T-cell (primary cell): ENCODE measurements at regions not wholly inside any gene's neighbourhood (a gene's known extent, or its start where the extent isn't known, plus 50 kb on each side); places are given as distances from the start of the nearest gene placed in this dataset.

Experiments
- ATAC-seq, 4 experiments: fragments of 200-7000 bp in 3 of 4; fragments of 150-1000 bp in 1 of 4; cut with Tn5 transposase; replicated peaks in 1 of 4; 1 replicate in 3 of 4; 2 replicates in 1 of 4; pipeline ENCODE4 v1.10.0; 2021; ENCODE audit warnings: moderate library complexity in 3 of 4, mild to moderate bottlenecking in 2 of 4, moderate number of reproducible peaks in 1 of 4
- CTCF ChIA-PET, 2 donors: fragments of 300-600 bp; sonication (Branson Sonifier 250); formaldehyde crosslinking; loops; one replicate each; lab custom pipeline; 2022; ENCODE audit warnings: antibody characterized with exemption in 2 of 2; lab: Charles Lee
- POLR2A ChIA-PET, 2 donors: fragments of 300-600 bp; sonication (Branson Sonifier 250); formaldehyde crosslinking; loops; one replicate each; lab custom pipeline; 2022; ENCODE audit warnings: antibody characterized with exemption in 2 of 2; lab: Charles Lee
- DNase-seq, 35 experiments: peaks; one replicate each; pipeline versions ENCODE4 v3.0.0 to v3.0.0-alpha.2; 2013 to 2023
- H3K27ac ChIP-seq: one replicate; pipeline ENCODE4 v1.5.1; 2013; ENCODE audit warnings: low read length
- H3K27me3 ChIP-seq, 2 experiments: replicated peaks in 1 of 2; 1 replicate in 1 of 2; 2 replicates in 1 of 2; pipeline versions ENCODE4 v1.6.1 to v1.7.0; 2013; ENCODE audit warnings: low read length in 1 of 2, mixed read lengths in 1 of 2; ENCODE audit not compliant: control insufficient read depth in 2 of 2, insufficient read depth in 2 of 2; ENCODE audit errors: extremely low read depth in 1 of 2
- H3K36me3 ChIP-seq, 2 donors: 1 replicate in 1 of 2; 2 replicates in 1 of 2; pipeline versions ENCODE4 v1.6.1 to v1.7.0; 2013; ENCODE audit warnings: low read length in 1 of 2; ENCODE audit not compliant: control insufficient read depth in 2 of 2, insufficient read depth in 1 of 2; ENCODE audit errors: extremely low read depth in 1 of 2
- H3K4me1 ChIP-seq, 2 experiments: 1 replicate in 1 of 2; 2 replicates in 1 of 2; pipeline versions ENCODE4 v1.6.1 to v1.7.0; 2013; ENCODE audit warnings: low read length in 2 of 2, mixed read lengths in 1 of 2; ENCODE audit not compliant: insufficient read depth in 2 of 2, control insufficient read depth in 1 of 2; ENCODE audit errors: extremely low read depth in 1 of 2
- H3K4me3 ChIP-seq, 2 donors: 1 replicate in 1 of 2; 2 replicates in 1 of 2; pipeline versions ENCODE4 v1.5.1 to v1.7.0; 2013; ENCODE audit warnings: mild to moderate bottlenecking in 2 of 2, low read length in 1 of 2, moderate library complexity in 1 of 2; ENCODE audit not compliant: control insufficient read depth in 1 of 2; ENCODE audit errors: extremely low read depth in 1 of 2
- H3K9me3 ChIP-seq: 2 replicates; pipeline ENCODE4 v1.7.0; 2013
- H3K27ac Mint-ChIP-seq, 2 donors: one replicate each; pipeline ENCODE4 v1.8.0; 2020 to 2021; ENCODE audit warnings: mild to moderate bottlenecking in 2 of 2, mixed read lengths in 2 of 2
- H3K27me3 Mint-ChIP-seq, 2 donors: one replicate each; pipeline ENCODE4 v1.8.0; 2021 to 2022; ENCODE audit warnings: mixed read lengths in 2 of 2
- H3K36me3 Mint-ChIP-seq: one replicate; pipeline ENCODE4 v1.8.0; 2021; ENCODE audit warnings: mixed read lengths
- H3K4me1 Mint-ChIP-seq, 3 donors: one replicate each; pipeline ENCODE4 v1.8.0; 2020 to 2022; ENCODE audit warnings: mixed read lengths in 3 of 3, mild to moderate bottlenecking in 1 of 3
- H3K4me3 Mint-ChIP-seq, 3 donors: one replicate each; pipeline ENCODE4 v1.8.0; 2020 to 2022; ENCODE audit warnings: mild to moderate bottlenecking in 3 of 3, mixed read lengths in 3 of 3, moderate library complexity in 3 of 3
- H3K9me3 Mint-ChIP-seq, 3 donors: one replicate each; pipeline ENCODE4 v1.8.0; 2020 to 2022; ENCODE audit warnings: mixed read lengths in 3 of 3
- WGBS: methylation state at CpG from one replicate; pipeline ENCODE4 v1.1.5; 2013; ENCODE audit warnings: missing lambda C conversion rate; ENCODE audit not compliant: insufficient coverage; 5-methylcytosine and 5-hydroxymethylcytosine counted together

DNA sequence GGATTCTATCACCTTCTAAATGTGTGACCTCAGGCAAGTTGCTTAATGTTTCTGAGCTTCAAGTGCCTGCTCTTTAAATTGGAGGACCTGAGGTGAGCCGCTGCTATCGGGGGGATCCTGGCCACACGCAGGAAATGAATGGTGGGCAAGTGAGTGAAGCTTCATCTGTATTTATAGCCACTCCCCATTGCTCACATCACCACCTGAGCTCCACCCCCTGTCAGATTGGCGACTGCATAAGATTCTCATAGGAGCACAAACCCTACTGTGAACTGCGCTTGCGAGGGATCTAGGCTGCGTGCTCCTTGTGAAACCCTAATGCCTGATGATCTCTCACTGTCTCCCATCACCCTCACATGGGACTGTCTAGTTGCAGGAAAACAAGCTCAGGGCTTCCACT is 158.6 kb upstream of the CCND2 start:
- H3K27ac Mint-ChIP-seq, result no peak overlapping the region
- no peaks in the 10 kb centered on the region for H3K9me3 Mint-ChIP-seq
- no peak overlapping the region for H3K27ac ChIP-seq
- WGBS, result 47% methylated on average over 3 of the region's 7 CpGs
- peaks cover 39 to 48% (median 46%) of the 10 kb centered on the region in 3 donors for H3K4me1 Mint-ChIP-seq
- peaks cover 0 to 4% of the 10 kb centered on the region in 2 donors for H3K36me3 ChIP-seq
- no peaks in the 10 kb centered on the region for H3K9me3 ChIP-seq
- ATAC-seq (peak in 3 of 4 experiments; percentile 21 to 47 (median 30)), DNase-seq (peak in 14 of 35 experiments; percentile 7 to 50 (median 16))
- H3K27me3 ChIP-seq, result no peaks in the 10 kb centered on the region
- H3K4me1 ChIP-seq, result peaks cover 19 to 49% of the 10 kb centered on the region in 2 experiments
- no peak overlapping the region for H3K4me3 ChIP-seq
- no peak overlapping the region for H3K4me3 Mint-ChIP-seq
- POLR2A ChIA-PET, result interaction anchor here in 1 of 2 donors (0.6 kb wide), 1 partner anchor 162 kb away, joined by 3 read pairs; no protein-coding TSS in a partner anchor
- H3K27me3 Mint-ChIP-seq, result no peaks in the 10 kb centered on the region
- no peaks in the 10 kb centered on the region for H3K36me3 Mint-ChIP-seq
- CTCF ChIA-PET, result interaction anchor here in 1 of 2 donors (1.0 to 2.0 kb wide), 2 partner anchors 162 to 230 kb away, joined by 3 to 8 read pairs; no protein-coding TSS in a partner anchor

DNA sequence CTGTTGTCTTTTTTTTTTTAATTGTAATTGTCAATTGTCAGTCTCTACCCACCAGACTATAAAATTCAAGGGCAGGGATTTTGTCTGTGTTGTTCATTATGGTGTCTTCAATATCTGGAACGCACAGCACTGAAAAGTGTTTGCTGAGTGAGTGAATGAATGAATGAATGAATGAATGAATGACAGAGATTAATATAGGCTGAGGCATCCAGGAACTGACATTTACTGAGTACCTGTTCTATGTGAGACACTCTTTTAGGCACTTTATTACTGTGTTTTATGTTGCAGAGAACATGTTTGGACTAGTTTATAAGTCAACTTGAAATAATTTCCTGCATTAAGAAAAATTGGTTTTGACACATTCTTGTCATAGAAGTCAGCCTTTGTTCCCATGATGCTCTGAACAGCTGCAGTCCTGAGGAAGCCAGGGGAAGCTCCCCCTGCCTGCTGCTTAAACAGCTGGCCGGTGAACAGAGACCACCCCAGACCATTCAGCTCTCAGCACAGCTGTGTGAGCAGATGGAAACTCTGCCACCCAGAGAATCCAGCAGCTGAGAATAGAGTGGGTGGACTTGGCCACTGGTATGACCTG is 160.7 kb upstream of the CCND2 start:
- Histone ChIP-seq H3K9me3 (no peaks in the 10 kb centered on the region), H3K27ac (no peak overlapping the region), H3K4me3 (no peak overlapping the region), H3K36me3 (peaks cover 0 to 4% of the 10 kb centered on the region in 2 donors), H3K27me3 (no peaks in the 10 kb centered on the region), H3K4me1 (peaks cover 13 to 32% of the 10 kb centered on the region in 2 experiments)
- DNase-seq (no peak), ATAC-seq (no peak)
- Mint-ChIP-seq H3K27ac (no peak overlapping the region), H3K4me3 (no peak overlapping the region), H3K27me3 (no peaks in the 10 kb centered on the region), H3K4me1 (peaks cover 22 to 33% (median 30%) of the 10 kb centered on the region in 3 donors), H3K9me3 (no peaks in the 10 kb centered on the region), H3K36me3 (no peaks in the 10 kb centered on the region)
- 83% methylated on average over 1 of the region's 2 CpGs for WGBS
- ChIA-PET CTCF (interaction anchor here in 1 of 2 donors (0.5 kb wide), 1 partner anchor 238 kb away, joined by 3 read pairs; no protein-coding TSS in a partner anchor), POLR2A (no interaction called here)

DNA sequence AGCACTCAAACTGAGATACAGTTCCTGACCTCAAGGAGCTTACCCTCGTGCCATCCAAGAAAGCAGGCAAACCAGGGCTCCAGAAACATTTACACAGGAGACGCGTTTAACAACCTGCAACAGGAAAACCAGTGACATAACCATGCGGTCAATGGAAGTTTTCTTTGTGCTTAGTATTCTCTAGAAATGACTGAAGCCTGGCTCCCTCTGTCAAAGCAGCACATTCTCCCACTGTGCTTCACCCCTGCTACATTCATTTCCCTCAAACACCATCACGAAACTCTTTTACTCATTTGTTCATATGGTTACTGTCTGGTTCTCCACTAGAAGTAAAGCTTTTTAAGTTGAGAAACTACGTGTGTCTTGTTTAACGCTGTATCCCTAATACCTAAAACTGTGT is 161.3 kb upstream of the CCND2 start:
- no peak overlapping the region for H3K27ac Mint-ChIP-seq
- Histone ChIP-seq H3K27ac (no peak overlapping the region), H3K27me3 (no peaks in the 10 kb centered on the region), H3K4me3 (no peak overlapping the region), H3K36me3 (peaks cover 0 to 4% of the 10 kb centered on the region in 2 donors), H3K4me1 (peaks cover 8 to 32% of the 10 kb centered on the region in 2 experiments), H3K9me3 (no peaks in the 10 kb centered on the region)
- WGBS, result 52% methylated on average over 4 of the region's 7 CpGs
- POLR2A ChIA-PET, result no interaction called here
- H3K4me1 Mint-ChIP-seq, result peaks cover 20 to 33% (median 28%) of the 10 kb centered on the region in 3 donors
- ATAC-seq (no peak), DNase-seq (no peak)
- H3K9me3 Mint-ChIP-seq, result no peaks in the 10 kb centered on the region
- no peaks in the 10 kb centered on the region for H3K36me3 Mint-ChIP-seq
- no peak overlapping the region for H3K4me3 Mint-ChIP-seq
- CTCF ChIA-PET, result no interaction called here
- H3K27me3 Mint-ChIP-seq, result no peaks in the 10 kb centered on the region

DNA sequence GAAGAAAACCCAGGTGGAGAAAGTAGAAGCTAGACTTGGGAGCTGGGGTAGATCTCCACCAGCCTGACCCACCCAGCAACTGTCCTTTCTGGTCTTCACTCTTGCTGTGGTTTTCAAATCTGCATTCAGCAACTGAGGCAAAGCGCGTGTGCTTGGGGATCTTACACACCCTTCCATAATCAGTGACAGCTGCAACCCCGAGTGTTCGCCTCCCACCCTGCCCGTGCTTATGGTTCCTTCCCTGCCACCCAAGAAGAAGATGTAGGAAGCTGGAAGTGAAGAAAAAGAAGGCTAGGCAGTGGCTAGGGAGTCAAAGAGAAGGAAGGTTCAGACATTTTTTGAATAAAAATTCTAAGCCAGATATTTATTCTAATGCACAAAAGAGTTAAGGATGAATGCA is 162.6 kb upstream of the CCND2 start:
- peaks cover 0 to 4% of the 10 kb centered on the region in 2 donors for H3K36me3 ChIP-seq
- Mint-ChIP-seq H3K4me1 (peaks cover 27 to 36% (median 27%) of the 10 kb centered on the region in 3 donors), H3K27ac (no peak overlapping the region), H3K27me3 (no peaks in the 10 kb centered on the region), H3K36me3 (no peaks in the 10 kb centered on the region), H3K4me3 (no peak overlapping the region), H3K9me3 (no peaks in the 10 kb centered on the region)
- DNase-seq, result no peak
- no peak overlapping the region for H3K4me3 ChIP-seq
- H3K9me3 ChIP-seq, result no peaks in the 10 kb centered on the region
- no peaks in the 10 kb centered on the region for H3K27me3 ChIP-seq
- ChIA-PET CTCF (interaction anchor here in 1 of 2 donors (0.6 to 1.6 kb wide), 3 partner anchors 27 to 166 kb away, joined by 4 to 7 read pairs (median 5); no protein-coding TSS in a partner anchor), POLR2A (no interaction called here)
- no peak overlapping the region for H3K27ac ChIP-seq
- peaks cover 10 to 25% of the 10 kb centered on the region in 2 experiments for H3K4me1 ChIP-seq
- no peak for ATAC-seq
- WGBS, result no CpG with 5 or more reads among the region's 5 CpGs

DNA sequence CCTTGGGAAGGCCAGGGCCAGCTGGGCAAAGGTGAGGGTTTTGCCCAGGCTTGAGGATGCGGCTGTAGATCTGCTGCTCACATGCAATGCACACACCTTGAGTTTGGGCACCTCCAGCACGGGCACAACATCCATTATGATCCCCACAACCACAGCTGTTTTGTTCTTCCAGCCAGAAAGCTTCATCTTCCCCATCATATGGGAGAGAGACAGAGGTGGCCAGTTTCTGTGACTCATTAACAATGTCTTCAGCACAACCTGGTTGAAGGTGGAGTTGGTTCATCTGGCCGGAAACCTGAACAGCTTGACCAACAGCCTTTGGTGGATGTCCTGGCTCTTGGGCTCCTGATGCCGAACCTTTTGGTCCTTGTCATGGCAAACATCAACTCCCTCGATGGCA is 163.7 kb upstream of the CCND2 start:
- Mint-ChIP-seq H3K27me3 (no peaks in the 10 kb centered on the region), H3K36me3 (no peaks in the 10 kb centered on the region), H3K4me1 (peaks cover 16 to 24% (median 18%) of the 10 kb centered on the region in 3 donors), H3K27ac (no peak overlapping the region), H3K9me3 (no peaks in the 10 kb centered on the region), H3K4me3 (no peak overlapping the region)
- no peak for ATAC-seq
- WGBS, result 100% methylated on average over 2 of the region's 5 CpGs
- Histone ChIP-seq H3K27ac (no peak overlapping the region), H3K27me3 (no peaks in the 10 kb centered on the region), H3K9me3 (no peaks in the 10 kb centered on the region), H3K36me3 (peaks cover 0 to 4% of the 10 kb centered on the region in 2 donors), H3K4me3 (no peak overlapping the region), H3K4me1 (peaks cover 7 to 13% of the 10 kb centered on the region in 2 experiments)
- ChIA-PET CTCF (interaction anchor here (0.5 to 1.6 kb wide), 3 partner anchors 31 to 170 kb away, joined by 5 to 7 read pairs (median 5); no protein-coding TSS in a partner anchor), POLR2A (no interaction called here)
- no peak for DNase-seq

DNA sequence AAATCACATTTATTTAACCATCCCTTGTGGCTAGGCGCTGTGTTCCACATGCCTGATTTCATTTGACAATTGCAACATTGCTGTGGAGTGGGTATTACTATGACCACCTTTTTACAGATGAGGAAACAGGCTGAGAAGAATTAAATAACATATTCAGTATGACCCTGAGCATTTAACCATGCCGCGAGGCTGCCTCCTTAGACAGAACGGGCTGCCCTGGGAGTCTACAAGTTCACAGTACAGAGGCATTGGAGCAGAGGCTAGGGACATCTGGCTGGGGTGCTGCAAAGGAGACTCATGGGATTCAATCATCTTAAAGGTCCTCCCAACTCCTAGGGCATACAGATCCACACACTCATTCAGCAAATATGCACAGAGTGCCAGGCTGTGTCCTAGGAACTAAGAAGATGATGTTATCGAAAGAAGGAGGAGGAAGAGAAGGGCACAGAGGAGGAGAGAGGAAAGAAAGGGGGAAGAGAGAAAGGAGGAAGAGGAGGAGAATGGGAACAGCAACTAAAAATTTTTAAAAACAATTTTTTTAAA is 164.7 kb upstream of the CCND2 start:
- Mint-ChIP-seq H3K27ac (no peak overlapping the region), H3K4me3 (no peak overlapping the region), H3K9me3 (no peaks in the 10 kb centered on the region), H3K4me1 (peaks cover 14 to 21% (median 16%) of the 10 kb centered on the region in 3 donors), H3K27me3 (no peaks in the 10 kb centered on the region), H3K36me3 (no peaks in the 10 kb centered on the region)
- no peak for DNase-seq
- Histone ChIP-seq H3K9me3 (no peaks in the 10 kb centered on the region), H3K4me3 (no peak overlapping the region), H3K27me3 (no peaks in the 10 kb centered on the region), H3K4me1 (peaks cover 7 to 12% of the 10 kb centered on the region in 2 experiments), H3K27ac (no peak overlapping the region), H3K36me3 (peaks cover 0 to 4% of the 10 kb centered on the region in 2 donors)
- 95% methylated on average over 3 of the region's 5 CpGs for WGBS
- POLR2A ChIA-PET, result no interaction called here
- CTCF ChIA-PET, result interaction anchor here (0.5 to 3.8 kb wide), 5 partner anchors 113 to 170 kb away, joined by 3 to 50 read pairs (median 8); no protein-coding TSS in a partner anchor
- no peak for ATAC-seq
